ENCODE measurements at regions not wholly inside any gene's neighbourhood (a gene's known extent, or its start where the extent isn't known, plus 50 kb on each side); places are given as distances from the start of the nearest gene placed in this dataset.
"Not testable (repeated sequence)": the region's sequence is repeated elsewhere in the genome, so short reads cannot be mapped to it uniquely, and the experiment has no call there.

DNA sequence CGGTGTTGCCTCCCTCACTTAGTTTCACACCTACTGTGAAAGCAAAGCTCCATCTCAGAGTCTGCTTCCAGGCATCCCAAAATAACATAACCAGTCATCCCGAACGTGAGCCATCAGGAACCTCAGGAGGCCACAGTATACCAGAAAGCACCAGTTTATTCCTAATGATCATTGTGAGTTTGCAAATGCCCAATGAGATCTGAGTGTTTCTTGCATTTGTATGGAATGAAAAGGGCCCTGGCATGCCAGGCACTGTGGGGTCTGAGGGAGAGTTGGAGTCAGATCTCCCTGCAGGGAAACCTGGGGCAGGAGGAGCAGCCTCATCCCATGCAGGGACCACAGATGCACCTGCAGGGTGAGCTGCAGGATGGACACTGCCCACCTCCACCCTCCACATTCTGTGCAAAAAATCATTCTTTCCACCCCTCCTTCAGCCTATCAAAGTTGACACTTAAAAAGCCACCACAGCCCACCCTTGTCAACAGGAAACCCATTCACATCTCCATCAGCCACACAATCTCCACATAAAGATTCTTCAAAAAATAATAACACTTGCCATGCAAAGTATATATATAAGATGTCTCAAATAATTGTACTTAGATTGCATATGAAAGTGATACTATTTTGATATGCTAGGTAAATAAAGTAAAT lies 112.3 kb downstream of the GGTLC2 start:
- DNase-seq (ENCODE audit: low read depth in 2 of 2): not testable (repeated sequence)

DNA sequence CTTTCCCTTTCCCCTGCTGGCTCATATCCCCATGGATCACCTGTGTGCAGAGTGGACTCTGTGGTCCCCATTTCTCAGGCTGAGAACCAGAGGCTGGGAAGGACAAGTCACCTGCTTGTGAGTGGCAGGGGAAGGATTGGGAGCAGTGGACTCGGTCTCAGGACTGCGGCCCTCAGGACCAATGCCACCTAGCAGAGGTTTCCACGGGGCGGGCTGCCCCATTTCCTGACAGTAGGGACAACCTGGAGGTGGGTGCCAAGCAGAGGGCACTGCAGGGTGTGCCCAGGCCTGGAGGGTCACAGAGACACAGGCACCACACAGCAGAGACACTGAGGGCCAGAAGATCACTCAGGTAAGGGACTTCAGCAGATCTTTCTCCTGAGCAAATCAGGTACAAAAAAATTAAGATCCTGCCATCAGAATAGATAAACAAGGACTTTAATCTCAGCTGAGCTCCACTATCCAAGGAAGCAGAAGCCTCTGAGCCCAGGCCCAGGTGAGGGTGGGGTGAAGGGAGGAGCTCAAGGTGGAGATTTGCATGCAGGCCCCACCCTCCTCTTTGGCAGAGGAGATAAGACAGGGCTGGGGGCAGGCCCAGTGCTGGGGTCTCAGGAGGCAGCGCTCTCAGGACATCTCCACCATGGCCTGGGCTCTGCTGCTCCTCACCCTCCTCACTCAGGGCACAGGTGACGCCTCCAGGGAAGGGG lies 113.8 kb downstream of the GGTLC2 start:
- not testable (repeated sequence) for DNase-seq (ENCODE audit: low read depth in 2 of 2)

DNA sequence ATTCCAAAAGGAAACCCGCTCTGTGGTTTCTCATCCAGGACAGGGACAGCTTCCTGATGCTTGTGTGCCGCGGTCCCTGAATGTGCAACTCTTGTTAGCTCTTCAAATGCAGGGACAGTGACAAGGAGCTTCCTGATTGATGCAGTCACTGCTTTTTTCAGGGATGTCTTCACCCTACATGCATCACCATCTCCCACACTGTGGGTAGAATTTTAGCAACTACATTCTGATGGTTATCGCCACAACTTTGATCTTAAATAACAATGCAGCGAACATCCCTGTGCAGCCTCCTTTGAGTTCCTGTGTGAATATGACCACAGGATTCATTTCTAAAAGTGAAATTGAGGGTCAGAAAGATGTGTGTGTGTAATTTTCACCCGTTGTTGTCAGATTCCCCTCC lies 115.0 kb downstream of the GGTLC2 start:
- DNase-seq (ENCODE audit: low read depth in 2 of 2): no peak

DNA sequence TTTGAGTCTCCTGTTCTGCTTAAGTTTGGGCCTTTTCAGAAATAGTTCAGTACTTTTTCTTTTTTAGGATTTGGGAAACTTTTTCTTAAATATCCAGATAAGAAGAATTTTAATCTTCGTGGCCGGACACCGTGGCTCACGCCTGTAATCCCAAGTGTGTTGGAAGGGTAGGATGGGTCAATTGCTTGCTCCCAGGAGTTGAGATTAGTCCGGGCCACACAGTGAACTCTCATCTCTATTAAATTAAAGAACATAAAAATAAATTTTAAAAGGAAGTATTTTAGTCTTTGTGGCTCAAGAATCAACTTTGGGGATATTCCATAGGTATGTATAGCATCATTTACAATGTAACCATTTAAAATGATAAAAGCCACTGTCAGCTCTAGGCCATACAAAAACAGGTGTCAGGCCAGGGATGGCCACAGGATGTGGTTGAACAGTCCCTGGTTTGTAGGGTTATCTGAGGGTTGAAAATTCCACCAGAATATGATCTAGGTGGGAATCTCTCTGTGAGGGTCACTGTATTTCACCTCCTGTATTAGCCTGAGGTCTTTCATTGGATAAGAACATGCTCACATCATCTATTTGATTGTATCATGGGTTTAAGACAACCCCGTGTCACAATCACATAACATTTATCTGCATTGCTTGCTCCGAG lies 115.6 kb downstream of the GGTLC2 start:
- no peak for DNase-seq (ENCODE audit: low read depth in 2 of 2)

DNA sequence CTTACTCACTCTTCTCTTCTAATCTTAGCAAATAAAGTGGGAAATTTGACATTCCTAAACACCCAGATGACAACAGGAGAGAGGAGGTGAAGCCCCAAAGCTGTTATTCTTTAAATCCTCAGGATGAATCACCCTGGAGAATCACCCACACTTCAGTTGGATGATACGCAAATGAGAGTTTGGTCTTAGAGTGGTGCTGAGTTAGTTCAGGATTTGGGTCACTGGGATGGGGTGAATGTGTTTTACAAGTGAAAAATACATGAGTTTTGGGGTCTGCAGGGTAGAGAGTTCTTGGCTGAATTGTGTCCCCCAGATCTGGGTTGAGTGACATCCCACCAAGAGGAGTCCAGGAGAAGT lies 117.2 kb downstream of the GGTLC2 start:
- DNase-seq (ENCODE audit: low read depth in 2 of 2): no peak

DNA sequence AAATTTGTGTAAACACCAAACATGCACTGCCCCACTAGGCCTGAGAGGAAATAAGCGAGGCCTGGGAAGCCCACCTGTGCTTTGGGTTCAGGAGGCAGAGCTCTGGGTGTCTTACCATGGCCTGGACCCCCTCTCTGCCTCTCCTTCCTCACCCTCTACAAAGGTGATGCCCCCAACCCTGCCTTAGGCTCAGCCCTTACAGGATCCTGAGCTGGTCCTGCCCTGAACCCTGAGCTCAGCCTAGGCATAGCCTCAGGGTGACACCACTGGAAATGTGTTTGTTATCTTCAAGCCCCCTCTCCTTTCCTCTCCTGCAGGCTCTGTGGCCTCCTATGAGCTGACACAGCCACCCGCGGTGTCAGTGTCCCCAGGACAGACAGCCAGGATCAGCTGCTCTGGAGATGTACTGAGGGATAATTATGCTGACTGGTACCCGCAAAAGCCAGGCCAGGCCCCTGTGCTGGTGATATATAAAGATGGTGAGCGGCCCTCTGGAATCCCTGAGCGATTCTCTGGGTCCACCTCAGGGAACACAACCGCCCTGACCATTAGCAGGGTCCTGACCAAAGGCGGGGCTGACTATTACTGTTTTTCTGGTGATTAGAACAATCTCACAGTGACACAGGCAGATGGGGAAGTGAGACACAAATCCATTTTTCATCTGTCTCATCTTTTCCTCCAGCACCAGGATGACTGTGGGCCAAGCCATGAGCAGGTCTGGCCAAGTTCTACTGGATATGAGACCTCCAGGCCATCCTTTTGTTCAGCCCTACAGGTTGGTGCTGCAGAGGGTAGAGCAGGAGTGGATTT lies 117.8 kb downstream of the GGTLC2 start:
- DNase-seq (ENCODE audit: low read depth in 2 of 2): no peak

DNA sequence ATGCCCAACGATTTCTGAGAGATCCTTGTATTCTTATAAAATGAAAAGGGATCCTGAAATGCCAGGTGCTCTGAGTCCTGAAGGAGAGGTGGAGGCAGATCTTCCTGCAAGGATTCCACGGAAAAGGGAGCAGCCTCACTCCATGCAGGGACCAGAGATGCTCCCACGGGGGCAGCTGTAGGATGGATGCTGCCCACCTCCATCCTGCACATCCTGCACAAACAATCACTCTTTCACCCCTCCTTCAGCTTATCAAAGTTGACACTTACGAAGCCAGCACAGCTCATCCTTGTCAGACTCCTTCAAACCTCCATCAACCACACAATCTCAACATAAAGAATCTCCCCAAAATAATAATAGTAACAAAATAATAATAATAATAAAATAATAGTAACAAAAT lies 119.1 kb downstream of the GGTLC2 start:
- no peak for DNase-seq (ENCODE audit: low read depth in 2 of 2)

DNA sequence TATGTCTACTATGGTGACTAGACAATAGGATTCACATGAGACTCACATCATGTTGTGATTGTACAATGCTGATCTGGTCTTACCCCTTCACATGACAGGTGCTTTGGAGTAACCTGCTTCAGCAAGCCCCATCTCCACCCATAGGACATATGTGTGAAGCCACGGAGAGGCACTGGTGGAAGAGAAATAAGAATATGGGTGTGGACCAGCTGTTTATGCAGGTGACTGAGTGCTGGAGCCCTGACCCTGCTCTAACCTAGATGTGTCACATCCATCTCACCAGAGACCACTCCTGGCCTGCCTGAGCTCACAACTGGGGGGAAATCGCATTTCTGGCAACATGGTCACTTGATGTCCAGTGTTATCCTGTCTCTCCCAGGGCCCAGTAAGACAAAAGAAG lies 119.7 kb downstream of the GGTLC2 start:
- DNase-seq (ENCODE audit: low read depth in 2 of 2): no peak

DNA sequence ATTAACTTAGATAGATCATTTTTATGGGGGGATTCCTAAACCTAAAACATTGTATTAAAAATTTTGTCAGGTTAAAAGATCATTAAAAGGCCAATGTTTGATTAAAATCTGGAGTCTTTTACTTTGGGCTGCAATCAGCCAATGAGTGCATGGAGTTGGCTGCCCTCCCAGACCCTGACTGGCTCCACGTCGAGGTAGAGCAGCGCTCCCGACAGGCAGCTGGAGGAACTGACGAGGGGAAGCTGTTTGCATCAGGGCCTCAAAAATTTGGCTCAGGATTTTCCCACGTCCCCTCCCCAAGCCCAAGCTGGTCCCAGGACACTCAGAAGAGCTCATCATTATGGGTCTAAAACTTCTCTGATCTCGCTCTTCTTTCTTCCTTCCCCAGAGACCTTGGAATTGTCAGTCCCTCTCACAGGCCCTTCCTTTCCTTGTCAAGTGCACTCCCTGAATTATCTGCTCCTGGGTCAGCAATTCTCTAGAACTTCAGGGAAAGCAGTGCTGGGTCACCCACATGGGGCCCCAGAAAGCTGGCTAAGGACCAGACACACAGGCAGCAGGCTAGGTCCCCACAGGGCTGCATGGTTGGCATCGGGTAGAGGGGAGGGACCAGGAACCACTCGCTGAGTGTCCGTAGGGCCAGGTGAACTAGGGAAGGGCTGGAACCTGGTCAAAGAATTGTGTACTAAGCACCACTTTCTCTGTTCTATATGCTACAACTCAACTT lies 119.6 kb upstream of the IGLL5 start:
- no peak for DNase-seq (ENCODE audit: low read depth in 2 of 2)

DNA sequence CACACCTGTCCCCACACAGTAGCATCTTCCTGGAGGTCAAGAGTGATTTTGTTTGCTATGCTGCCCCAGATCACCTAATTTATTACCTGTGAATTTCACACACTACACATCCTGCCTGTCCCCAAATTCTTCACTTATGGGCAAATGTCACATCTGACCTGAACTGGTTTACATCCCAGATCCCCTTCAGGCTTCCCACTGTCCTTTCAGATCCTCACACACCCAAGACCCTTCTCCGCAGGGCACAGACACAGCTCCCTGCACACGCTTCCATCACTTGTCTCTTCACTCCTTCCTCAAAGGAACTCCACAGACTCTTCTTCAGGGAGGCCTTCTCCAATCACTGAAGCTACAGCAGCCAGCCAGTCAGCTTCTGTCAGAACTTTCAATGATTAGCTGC lies 118.7 kb upstream of the IGLL5 start:
- no peak for DNase-seq (ENCODE audit: low read depth in 2 of 2)

DNA sequence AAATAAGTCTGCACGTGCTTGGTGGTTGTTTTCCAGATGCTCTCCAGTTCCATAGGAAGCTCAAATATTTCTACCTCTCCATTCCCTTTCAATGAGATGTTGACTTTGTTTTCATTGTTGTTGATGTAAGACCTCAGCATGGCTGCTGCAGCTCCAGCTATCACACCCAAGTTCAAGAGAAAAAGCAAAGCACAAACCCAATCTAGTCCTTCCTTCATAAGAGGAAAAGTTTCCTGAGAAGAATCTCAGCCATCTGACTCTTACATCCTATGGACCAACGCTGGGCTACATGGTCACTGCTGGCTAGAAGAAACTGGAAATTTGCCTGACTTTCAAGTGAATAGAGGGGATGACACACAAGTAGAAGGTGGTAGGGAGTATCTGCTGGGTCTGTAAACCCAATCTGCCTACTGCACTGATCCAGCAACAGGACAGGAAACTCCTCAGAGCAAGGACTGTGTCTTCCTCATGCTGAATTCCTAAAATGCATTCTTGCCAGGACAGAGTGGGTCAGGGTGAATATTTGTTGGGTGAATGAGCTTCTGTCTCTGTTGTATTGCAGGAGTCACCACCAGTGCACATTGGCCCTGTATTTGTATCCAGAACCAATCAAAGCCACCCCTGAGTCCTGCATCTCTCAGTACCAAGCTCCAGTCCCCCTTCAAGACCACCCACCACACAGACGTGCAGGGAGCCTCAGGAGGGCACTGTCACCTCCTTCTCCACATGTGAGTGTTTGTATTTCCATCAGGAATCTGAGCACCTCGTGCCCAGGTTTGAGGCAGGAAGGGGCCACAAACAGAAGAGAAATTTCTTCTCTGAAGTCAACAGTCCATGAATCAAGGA lies 118.0 kb upstream of the IGLL5 start:
- no peak for DNase-seq (ENCODE audit: low read depth in 2 of 2)

DNA sequence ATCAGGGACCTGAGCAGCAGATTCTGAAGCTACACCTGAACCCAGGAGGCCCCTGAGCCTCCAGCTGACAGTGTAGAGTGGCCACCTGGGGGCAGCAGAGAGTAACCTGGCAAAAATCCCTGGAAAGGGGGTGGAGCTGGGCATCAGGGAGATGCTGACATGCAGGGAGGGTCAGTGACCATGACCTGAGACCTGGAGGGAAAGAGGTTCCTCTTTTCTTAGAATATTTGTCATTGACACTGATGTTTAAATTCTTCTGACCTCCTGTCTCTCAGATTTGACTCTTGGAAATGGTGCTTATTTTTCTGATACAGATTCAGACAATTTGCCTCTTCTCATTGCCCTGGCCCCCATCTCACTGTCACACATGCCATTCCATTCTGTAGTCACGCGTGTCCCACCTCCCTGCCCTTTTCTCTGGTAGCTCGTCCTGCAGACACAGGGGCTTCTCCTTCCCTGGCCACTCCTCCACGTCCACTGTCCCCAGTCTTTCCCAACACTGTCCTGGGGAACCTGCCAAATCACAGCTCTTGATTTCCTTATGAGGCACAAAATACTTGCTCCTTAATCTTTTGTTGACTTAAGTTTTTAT lies 117.2 kb upstream of the IGLL5 start:
- DNase-seq (ENCODE audit: low read depth in 2 of 2): no peak

DNA sequence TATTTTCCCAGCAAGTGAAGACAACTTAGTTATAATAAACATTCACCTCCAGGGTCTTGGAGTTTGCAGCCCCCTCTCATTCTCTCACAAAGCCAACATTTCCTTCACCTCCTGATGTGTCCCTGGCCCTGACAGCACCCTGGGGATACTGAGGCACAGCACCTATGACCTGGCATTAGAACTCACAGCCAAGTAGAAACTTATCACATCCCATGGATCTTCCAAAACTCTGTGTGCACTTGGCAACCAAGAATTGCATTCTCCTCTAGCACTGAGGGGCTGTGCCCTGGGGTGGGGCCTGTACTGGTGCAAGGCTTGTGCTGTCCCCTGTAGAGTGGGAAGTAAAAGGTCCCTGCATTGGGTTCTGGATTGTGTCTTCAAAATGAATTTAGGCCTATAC lies 116.7 kb upstream of the IGLL5 start:
- DNase-seq (ENCODE audit: low read depth in 2 of 2): no peak

DNA sequence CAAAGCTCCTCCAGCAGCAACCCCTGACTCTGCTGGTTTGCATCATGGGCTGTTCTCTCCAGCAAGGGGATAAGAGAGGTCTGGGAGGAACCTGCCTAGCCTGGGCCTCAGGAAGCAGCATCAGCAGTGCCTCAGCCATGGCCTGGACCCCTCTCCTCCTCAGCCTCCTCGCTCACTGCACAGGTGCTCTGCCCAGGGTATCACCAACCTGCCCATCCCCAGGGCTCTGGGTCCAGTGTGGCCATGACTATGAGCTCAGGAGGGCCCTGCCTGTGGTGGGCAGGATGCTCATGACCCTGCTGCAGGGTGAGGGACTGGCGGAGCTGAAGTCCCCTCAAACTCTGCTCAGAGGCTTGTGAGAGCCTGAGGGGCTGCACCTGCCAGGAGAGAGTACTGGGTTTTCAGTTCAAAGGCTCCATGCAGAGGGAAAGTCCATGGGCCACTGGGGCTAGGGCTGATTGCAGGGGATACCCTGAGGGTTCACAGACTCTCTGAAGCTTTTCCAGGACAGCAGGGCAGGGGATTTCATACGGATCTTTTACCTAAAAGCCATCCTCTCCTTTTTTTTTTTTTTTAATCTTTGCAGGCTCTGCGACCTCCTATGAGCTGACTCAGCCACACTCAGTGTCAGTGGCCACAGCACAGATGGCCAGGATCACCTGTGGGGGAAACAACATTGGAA lies 115.8 kb upstream of the IGLL5 start:
- DNase-seq (ENCODE audit: low read depth in 2 of 2): no peak

DNA sequence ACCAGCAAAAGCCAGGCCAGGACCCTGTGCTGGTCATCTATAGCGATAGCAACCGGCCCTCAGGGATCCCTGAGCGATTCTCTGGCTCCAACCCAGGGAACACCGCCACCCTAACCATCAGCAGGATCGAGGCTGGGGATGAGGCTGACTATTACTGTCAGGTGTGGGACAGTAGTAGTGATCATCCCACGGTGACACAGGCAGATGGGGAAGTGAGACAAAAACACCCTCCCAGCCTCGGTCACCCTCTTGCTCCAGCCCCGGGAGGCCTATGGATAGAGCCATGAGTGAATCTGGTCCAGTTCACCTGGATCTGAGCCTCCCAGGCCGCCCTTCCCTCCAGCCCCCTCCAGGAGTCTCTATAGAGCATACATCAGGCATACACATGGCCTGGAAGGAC lies 115.2 kb upstream of the IGLL5 start:
- DNase-seq (ENCODE audit: low read depth in 2 of 2): no peak

DNA sequence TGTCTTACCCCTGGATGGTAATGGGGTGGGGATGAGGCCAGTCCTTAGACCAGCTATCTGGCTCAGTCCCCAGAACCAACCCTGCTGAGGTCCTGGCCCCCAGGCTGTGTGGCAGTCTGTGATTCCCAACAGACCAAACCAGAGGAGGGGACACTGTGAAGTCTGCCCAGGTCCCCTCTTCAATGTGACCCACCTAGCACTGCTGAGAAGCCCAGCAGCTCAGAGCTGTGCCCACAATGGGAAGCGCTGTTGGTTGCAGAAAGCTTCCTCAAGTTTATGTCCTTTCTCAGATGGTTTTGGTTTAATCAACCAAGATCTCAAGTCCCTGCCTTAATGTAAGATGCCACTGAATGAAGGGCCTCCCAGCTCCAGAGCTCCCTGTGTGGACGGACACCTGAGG lies 114.7 kb upstream of the IGLL5 start:
- no peak for DNase-seq (ENCODE audit: low read depth in 2 of 2)

DNA sequence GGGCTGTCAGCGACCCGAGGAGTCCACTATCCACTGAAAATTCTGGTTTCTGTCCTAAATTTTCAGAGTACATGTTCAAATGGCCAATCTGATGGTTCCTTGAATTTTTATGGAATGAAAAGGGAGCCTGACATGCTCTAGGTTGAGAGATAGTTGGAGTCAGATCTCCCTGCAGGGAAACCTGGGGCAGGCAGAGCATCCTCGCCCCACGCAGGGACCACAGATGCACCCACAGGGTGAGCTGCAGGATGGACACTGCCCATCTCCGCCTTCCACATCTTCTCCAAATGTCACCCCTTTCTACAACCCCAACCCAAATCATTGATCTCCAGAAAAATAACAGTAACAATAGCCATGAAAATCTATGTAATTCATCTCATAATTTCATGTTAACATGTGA lies 114.2 kb upstream of the IGLL5 start:
- no peak for DNase-seq (ENCODE audit: low read depth in 2 of 2)

DNA sequence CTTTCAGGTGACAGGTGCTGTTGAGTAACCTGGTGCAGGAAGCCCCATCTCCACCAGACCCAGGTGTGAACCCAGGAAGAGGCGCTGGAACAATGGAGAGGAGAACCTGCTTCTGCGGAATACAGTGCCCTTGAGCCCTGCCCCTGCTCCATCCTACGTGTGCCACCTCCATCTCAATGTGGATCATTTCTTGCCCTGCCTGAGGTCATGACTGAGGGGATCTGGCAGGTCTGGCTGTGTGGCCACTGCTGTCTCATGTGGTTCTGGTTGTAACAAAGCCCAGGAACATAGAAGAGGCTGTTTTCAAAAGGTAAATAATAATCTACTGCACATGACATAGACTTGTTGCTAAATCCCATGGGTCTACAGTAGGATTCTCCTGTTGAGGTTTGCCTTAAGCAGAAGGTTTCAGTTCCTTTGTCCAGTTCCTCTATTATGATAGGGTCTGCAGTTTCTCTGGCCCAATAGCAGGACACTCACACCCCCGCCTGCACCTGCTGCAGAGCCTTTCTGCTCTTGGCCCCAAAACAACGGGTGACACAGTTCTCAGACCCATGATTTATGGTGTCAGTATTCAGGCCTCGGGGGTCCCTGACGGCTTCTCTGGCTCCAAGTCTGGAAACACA lies 113.5 kb upstream of the IGLL5 start:
- DNase-seq (ENCODE audit: low read depth in 2 of 2): no peak

DNA sequence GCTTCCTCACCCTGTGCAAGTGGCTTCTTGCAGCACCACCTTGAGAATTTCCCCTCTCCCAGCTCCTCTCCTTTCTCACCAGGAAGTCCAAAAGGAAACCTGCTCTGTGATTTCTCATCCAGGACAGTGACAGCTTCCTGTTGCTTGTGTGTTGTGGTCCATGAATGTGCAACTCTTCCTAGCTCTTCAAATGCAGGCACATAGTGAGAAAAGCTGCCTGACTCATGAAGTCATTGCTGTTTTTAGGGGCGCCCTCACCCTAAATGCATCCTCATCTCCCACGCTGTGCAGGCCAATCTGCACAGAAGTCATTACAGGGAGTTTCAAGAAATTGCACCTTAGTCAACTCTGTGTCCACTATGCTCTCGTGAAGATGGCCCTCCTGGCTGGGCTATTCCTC lies 112.9 kb upstream of the IGLL5 start:
- DNase-seq (ENCODE audit: low read depth in 2 of 2): not testable (repeated sequence)
